ENCODE measurements at regions not wholly inside any gene's neighbourhood (a gene's known extent, or its start where the extent isn't known, plus 50 kb on each side); places are given as distances from the start of the nearest gene placed in this dataset.

DNA sequence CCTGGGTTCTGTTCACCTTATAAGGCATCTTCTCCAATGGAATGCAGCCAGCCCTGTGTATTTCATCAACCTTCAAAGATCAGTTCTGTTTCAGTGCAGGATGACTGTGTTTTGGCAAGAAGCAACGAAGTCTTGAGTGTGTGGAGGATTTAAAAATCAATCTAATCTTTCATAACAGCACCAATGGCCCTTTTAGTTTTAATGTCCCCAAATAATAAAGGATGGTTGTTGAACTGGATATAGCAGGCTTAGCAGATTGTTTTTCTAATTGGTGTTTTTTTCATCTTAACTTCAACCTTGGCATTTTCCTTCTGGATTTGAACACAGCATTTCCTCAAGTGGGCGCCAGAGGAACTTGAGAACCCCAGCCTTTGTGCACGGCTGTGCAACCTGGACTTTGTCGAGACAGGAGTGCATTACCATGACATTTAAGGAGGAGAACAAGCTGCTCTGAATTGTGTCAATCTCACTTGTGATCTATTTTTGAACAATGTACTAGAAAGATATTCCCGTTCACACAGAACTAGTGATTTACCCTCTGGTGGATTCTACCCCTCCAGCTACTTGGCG lies 313.3 kb upstream of the AKR1E2 start:
- TF ChIP-seq, protein P1, sequence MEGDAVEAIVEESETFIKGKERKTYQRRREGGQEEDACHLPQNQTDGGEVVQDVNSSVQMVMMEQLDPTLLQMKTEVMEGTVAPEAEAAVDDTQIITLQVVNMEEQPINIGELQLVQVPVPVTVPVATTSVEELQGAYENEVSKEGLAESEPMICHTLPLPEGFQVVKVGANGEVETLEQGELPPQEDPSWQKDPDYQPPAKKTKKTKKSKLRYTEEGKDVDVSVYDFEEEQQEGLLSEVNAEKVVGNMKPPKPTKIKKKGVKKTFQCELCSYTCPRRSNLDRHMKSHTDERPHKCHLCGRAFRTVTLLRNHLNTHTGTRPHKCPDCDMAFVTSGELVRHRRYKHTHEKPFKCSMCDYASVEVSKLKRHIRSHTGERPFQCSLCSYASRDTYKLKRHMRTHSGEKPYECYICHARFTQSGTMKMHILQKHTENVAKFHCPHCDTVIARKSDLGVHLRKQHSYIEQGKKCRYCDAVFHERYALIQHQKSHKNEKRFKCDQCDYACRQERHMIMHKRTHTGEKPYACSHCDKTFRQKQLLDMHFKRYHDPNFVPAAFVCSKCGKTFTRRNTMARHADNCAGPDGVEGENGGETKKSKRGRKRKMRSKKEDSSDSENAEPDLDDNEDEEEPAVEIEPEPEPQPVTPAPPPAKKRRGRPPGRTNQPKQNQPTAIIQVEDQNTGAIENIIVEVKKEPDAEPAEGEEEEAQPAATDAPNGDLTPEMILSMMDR (IDR thresholded peaks at IDR 0.05): peak; percentile 32 to 68 (median 49)
- TF ChIP-seq EP300 (IDR thresholded peaks at IDR 0.05; ENCODE audit: low read depth): no peak
